A172 (cell line): ENCODE measurements at regions not wholly inside any gene's neighbourhood (a gene's known extent, or its start where the extent isn't known, plus 50 kb on each side); places are given as distances from the start of the nearest gene placed in this dataset.
A peak's percentile ranks its signal among the peaks of the same experiment; 100 is the strongest.

Experiments
- DNase-seq: peaks from one replicate; pipeline ENCODE4 v3.0.0-alpha.2; 2015; ENCODE audit warnings: low spot score

DNA sequence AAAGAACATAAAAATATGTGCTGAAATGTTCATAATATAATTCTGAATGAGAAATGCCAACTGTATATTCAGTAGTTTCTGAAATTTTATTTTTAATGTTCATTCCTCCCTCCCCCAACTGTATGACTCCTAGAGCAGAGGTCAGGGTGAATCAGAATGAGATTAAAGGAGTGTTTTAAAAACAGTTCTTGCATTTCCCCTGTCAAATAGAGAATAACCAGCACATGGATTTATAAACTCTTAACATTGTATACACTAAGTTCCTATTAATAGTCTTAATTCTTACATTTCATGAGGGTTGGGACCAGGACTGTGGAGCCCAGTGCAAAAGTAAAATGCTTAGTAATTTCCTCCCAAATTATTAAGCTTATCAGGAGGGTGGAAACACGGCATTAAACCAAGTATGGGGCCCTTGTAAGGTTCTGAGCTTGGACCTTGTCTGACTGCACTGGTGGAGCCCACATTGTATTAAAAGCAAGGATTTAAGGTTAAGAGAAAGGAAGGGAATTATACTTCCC is 474.6 kb upstream of the RAG2 start:
- DNase-seq: no peak

GRCh38 chr11:37050311-37050710 is 452.3 kb upstream of the RAG2 start:
- no peak for DNase-seq

DNA sequence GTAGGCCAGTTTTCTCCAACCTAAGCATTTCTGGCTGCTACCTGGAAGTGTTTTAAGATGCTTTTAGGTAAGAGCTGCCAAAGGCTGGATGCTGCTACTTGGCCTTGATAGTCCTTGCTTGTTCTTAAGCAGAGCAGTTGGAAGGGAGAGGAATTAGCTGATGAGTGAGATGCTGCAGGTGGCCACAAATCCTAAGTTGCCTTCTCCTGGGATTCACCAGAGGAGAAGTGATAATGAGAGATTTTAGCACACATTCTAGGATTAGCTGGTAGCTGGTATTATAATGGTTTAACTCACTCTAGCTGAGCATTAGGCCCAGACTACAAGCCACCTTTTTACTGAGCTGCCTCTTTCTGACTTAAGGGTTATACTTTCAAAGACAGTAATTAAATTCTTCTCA is 442.9 kb upstream of the RAG2 start:
- no peak for DNase-seq

DNA sequence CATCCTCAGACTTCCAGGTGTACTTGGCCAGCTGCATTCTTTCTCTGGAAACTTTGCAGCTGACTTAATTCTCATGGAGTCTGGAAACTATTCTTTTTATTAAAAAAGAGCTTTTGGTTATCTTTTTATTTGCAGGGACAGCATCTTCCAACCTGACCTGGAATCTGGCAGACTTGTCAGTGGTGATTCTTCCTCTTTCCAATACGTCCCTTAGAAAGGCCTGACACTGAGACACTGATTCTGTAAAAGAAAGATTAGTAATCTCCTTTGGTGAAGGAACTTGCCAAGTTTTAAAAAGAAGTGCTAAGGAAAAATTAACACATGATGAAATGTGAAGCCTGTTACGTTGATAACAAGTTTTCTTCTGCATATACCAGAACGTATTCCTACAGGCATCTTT is 440.9 kb upstream of the RAG2 start:
- DNase-seq: no peak

- no peak for DNase-seq
Observed at GRCh38 chr11:37026741-37027140, 428.7 kb upstream of the RAG2 start.

DNA sequence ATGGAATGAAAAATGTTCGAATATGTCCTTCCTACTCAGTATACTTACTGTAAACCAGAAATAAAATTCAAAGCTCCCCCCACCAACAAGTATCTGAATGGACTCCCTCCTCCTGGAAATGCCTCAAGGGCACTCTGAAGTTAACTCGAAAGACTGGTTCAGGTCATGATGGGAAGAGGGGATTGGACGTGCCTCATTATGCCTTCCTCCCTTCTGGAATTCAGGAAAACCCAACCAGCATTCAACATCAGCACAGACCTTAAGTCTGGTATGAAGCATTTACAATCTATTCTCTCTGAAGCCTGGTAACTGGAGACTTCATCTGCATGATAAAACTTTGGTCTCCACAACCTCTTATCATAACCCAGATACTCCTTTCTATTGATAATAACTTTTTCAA is 428.3 kb upstream of the RAG2 start:
- no peak for DNase-seq

DNA sequence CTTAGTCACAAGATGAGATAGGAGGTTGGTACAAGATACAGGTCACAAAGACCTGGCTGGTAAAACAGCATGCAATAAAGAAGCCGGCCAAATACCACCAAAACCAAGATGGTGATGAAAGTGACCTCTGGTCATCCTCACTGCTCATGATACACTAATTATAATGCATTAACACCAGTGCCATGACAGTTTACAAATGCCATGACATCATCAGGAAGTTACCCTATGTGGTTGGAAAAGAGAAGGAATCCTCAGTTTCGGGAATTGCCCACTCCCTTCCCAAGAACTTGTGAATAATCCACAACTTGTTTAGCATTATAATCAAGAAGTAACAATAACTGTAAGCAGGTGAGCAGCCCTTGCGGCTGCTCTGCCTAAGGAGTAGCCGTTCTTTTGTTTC is 408.5 kb upstream of the RAG2 start:
- DNase-seq: no peak

DNA sequence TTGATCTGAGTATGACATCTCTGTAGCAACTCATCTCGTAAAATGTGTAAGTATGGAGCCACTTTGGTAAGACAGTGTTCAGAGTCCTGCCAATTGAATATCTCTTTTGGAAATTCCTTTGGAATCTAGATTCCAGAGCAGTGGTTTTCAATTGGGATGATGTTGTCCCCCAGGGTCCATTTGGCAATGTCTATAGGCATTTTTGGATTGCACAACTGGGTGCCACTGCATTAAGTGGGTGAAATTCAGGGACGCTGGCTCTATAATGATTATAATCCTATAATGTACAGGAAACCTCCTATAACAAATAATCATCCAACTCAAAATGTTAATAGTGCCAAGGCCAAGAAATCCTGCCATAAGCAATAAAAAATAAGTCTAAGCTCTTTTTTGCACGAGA is 404.8 kb upstream of the RAG2 start:
- no peak for DNase-seq

- no peak for DNase-seq
Observed at GRCh38 chr11:36997656-36998055, 399.6 kb upstream of the RAG2 start.

- no peak for DNase-seq
Observed at GRCh38 chr11:36996795-36997194, 398.8 kb upstream of the RAG2 start.

- no peak for DNase-seq
Observed at GRCh38 chr11:36994208-36994607, 396.2 kb upstream of the RAG2 start.

GRCh38 chr11:36988556-36988955 is 390.5 kb upstream of the RAG2 start:
- no peak for DNase-seq

GRCh38 chr11:36985562-36985961 is 387.5 kb upstream of the RAG2 start:
- DNase-seq: no peak

GRCh38 chr11:36976741-36977140 is 378.7 kb upstream of the RAG2 start:
- no peak for DNase-seq

DNA sequence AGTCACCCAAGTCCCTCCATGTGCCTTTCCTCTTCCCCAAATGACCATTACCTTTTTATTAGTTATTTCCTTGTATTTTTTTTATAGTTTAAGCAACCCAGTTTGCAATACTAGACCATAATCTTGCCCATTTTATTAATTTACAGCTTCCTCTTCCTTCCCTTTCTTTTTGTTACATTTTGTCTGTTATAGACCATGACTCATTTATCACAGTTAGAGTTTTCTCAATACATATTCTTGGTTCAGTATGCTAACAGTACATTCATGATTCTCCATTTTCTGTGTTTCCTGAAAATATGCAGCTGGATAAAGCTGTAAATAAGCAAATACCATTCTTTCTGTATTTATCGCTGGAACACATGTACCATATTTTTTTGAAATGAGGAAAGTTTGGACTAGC is 376.7 kb upstream of the RAG2 start:
- DNase-seq: no peak

DNA sequence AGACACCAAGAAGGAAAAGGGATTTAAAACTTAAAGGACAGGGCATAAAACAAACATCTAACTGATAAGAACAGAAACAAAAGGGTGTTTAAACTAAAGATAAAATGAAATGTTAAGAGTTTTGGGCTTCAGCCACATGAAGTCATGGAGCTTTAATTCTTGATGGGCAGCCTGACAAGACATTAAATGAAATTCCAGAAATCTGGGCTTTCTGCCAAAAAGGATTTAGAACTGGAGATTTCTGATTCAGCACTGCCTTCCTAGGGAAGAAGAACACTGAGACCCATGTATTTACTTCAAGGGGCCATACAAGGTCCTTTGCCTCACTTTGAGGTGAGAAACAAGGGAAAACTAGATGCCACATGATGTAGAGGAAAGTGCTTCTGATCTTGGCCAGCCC is 355.9 kb upstream of the RAG2 start:
- peak; percentile 10 for DNase-seq

DNA sequence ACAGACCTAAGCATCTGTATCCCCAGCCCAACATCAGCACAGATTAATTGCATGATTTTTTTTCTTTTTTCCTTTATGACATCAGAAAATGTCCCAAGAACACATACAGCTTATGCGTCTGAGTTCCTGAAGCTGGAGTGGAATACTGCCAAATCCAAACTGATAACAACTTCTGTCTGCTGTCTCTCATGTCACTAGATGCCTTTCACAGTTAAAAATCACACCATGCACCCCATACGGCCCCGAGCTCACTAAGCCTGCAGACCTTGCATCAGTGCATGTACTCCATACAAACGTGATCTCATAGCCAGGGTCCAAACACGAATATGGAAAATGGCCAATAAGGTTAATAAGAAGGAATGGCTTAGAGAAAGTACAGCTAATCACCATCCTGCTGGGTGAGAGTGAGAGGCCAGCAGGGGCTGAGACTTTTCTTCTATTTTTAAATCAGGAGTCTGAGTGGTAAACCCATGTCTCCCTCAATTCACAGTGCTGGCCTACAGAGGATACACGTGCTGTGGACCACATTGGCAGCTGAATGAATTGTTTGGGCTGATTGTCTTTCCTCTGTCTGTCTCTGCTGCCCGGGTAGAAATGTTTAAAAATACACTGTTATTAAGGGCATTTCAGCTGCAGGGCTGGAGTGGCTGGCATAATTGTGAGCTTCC is 350.6 kb upstream of the RAG2 start:
- no peak for DNase-seq

DNA sequence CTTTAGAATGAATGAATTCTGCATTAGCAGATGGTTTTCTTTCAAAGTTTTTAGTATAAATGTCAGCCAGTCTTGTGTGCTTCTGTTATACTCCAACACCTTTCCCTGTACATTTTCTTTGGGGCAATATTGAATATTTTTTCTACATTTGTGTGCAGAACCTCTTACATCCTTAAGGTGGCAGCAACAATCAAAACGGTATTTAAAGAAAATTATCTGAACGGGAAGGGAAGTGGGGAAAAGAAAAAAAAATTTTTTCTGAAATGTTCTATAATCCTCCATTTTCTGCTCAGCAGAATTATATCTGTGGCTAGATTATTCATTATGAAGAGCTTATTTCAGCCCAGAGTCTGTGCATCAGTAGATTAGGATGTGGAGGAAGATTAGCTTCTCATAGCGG is 347.3 kb upstream of the RAG2 start:
- DNase-seq: no peak

DNA sequence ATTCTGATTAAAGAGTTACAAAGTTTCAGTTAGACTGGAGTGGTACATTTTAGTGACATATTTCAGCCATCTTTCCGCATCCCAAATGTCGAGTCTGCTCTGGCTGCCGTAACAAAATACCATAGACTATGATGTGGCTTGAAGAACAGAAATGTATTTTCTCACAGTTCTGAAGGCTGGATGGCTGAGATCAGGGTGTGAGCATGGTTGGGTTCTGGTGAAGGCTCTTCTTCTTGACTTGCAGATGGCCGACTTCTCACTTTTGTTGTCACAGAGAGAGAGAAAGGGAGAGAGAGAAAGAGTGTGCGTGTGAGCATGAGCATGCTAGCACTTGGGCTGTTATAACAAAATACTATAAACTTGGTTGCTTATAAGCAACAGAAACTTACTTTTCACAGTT is 335.4 kb upstream of the RAG2 start:
- no peak for DNase-seq

DNA sequence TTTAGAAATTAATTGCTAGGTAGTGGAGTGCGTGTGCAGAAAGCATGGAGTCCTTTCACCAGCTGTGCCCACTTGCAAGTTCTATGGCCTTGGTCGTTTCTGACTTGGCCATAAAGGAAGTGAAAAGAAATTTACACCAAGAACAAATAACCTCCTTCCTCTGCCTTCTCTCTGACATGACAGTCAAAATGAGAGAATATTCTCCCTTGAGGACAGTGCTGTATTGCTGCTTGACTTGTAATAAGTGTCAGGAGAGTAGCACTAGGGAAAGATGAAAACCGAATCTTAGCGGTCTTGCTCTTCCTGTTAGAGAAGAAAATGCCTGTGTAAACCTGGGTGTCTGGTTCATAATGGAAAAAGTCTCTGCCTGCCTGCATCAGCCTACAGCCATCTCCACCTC is 333.1 kb upstream of the RAG2 start:
- no peak for DNase-seq

DNA sequence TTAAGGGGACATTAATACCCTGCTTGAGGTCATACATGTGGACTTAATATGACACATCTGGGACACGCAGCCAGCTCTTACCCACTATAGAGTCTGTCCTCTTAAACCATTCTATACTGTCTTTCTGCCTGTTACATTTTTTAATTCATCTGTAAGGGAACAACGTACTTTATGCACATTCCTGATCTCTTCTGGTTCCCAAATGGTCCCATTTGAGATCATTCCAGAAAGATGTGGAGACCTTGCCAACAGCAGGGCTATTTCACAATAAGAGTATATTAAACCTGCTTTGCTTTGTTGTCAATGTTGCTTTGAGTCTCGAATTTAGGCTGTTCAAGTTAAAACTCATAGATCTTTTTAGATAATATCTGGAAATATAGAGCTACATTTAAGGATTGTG is 332.2 kb upstream of the RAG2 start:
- no peak for DNase-seq

DNA sequence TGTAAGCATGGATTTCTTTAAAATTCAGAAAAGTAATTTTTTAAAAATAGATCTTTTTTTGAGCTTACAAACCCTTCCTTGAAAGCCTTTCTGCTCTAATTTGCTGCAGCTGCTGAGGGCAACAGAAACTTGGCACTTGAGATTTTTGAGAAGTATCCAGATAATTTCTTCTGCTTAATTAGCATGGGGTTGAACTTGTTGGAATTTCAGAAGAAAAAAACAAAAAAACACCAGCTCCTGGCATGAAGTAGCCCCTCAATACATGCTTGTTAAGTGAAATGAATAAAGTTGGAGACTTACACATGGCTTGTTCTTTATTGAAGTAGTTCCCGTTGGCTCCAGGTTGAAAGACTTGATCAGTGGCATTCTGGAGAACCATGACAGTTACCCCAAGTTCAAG is 331.4 kb upstream of the RAG2 start:
- no peak for DNase-seq

DNA sequence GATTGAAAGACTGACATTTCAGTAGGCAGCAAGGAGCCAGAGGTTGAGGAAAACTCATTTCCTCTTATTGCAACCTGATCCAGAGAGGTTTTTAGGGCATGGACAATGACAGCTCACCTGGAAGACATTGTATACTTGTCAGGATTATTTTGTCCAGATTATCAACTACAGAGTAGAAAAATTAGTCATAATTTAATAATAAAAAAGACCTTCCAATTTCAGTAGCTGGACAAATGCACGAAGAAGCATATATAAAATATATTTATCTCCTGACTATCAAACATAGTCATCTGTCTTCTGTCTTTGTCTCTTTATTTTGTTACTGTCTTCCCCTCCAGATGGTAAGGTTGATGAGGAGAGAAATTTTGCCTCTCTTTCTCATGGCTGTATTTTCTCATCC is 330.6 kb upstream of the RAG2 start:
- DNase-seq: no peak

GRCh38 chr11:36899800-36900199 is 301.8 kb upstream of the RAG2 start:
- no peak for DNase-seq
